CD14-positive monocyte (primary cell): ENCODE measurements at regions not wholly inside any gene's neighbourhood (a gene's known extent, or its start where the extent isn't known, plus 50 kb on each side); places are given as distances from the start of the nearest gene placed in this dataset.

ENCODE experiments used
- DNase-seq, 3 donors: peaks; one replicate each; pipeline ENCODE4 v3.0.0-alpha.2; 2011 to 2022
- H2AFZ ChIP-seq: 2 replicates; pipeline ENCODE4 v1.6.0; 2012; ENCODE audit warnings: mild to moderate bottlenecking, low read depth, low read length, inconsistent platforms; ENCODE audit not compliant: insufficient read depth, poor library complexity, severe bottlenecking
- H3K27ac ChIP-seq, 2 donors: 1 replicate in 1 of 2; 2 replicates in 1 of 2; pipeline ENCODE4 v1.5.1; 2012 to 2013; ENCODE audit warnings: low read length in 2 of 2, control low read depth in 1 of 2, inconsistent platforms in 1 of 2, low read depth in 1 of 2, mild to moderate bottlenecking in 1 of 2
- H3K27me3 ChIP-seq, 2 donors: one replicate each; pipeline versions ENCODE4 v1.6.0 to v1.6.1; 2011 to 2013; ENCODE audit warnings: low read length in 2 of 2; ENCODE audit not compliant: control insufficient read depth in 2 of 2, insufficient read depth in 2 of 2
- H3K36me3 ChIP-seq, 2 donors: replicated peaks in 1 of 2; 1 replicate in 1 of 2; 2 replicates in 1 of 2; pipeline versions ENCODE4 v1.5.1 to v1.6.1; 2012 to 2013; ENCODE audit warnings: low read length in 2 of 2, control low read depth in 1 of 2, inconsistent platforms in 1 of 2, mild to moderate bottlenecking in 1 of 2; ENCODE audit not compliant: insufficient read depth in 2 of 2, control insufficient read depth in 1 of 2
- H3K4me1 ChIP-seq, 2 donors: 1 replicate in 1 of 2; 2 replicates in 1 of 2; pipeline versions ENCODE4 v1.5.1 to v1.6.1; 2012 to 2013; ENCODE audit warnings: low read length in 2 of 2, control low read depth in 1 of 2, inconsistent platforms in 1 of 2, mild to moderate bottlenecking in 1 of 2, moderate library complexity in 1 of 2; ENCODE audit not compliant: insufficient read depth in 2 of 2, control insufficient read depth in 1 of 2
- H3K4me2 ChIP-seq: replicated peaks from 2 replicates; pipeline ENCODE3; 2012; ENCODE audit warnings: low read length, moderate library complexity, mild to moderate bottlenecking; ENCODE audit not compliant: poor library complexity, severe bottlenecking; ENCODE audit errors: extremely low read depth
- H3K4me3 ChIP-seq, 3 experiments: fragments of 200-600 bp in 1 of 3; sonication (generic) in 1 of 3; replicated peaks in 1 of 3; 1 replicate in 2 of 3; 2 replicates in 1 of 3; pipeline ENCODE4 v1.5.1; 2011 to 2013; ENCODE audit warnings: low read length in 3 of 3, mild to moderate bottlenecking in 3 of 3, control low read depth in 2 of 3, low read depth in 2 of 3, inconsistent platforms in 1 of 3, moderate library complexity in 1 of 3
- H3K79me2 ChIP-seq: 2 replicates; pipeline ENCODE4 v1.6.0; 2012; ENCODE audit warnings: mild to moderate bottlenecking, control low read depth, inconsistent platforms, low read length, moderate library complexity; ENCODE audit not compliant: insufficient read depth
- H3K9ac ChIP-seq: 2 replicates; pipeline ENCODE4 v1.6.0; 2017; ENCODE audit warnings: low read length, mild to moderate bottlenecking; ENCODE audit not compliant: insufficient read depth, poor library complexity, severe bottlenecking
- H3K9me3 ChIP-seq, 2 donors: replicated peaks in 1 of 2; 1 replicate in 1 of 2; 2 replicates in 1 of 2; pipeline versions ENCODE4 v1.5.1 to v1.6.1; 2012 to 2013; ENCODE audit warnings: low read length in 2 of 2, control low read depth in 1 of 2; ENCODE audit not compliant: control insufficient read depth in 1 of 2, insufficient read depth in 1 of 2
- H4K20me1 ChIP-seq: 2 replicates; pipeline ENCODE4 v1.6.0; 2012; ENCODE audit warnings: mild to moderate bottlenecking, low read length, control low read depth, moderate library complexity; ENCODE audit not compliant: insufficient read depth
- H3K27ac Mint-ChIP-seq, 7 donors: one replicate each; pipeline ENCODE4 v1.8.0; 2020; ENCODE audit warnings: mild to moderate bottlenecking in 7 of 7, mixed read lengths in 7 of 7, moderate library complexity in 6 of 7, inconsistent platforms in 2 of 7
- H3K27me3 Mint-ChIP-seq, 3 donors: one replicate each; pipeline ENCODE4 v1.8.0; 2021 to 2022; ENCODE audit warnings: low read depth in 3 of 3, mild to moderate bottlenecking in 3 of 3, mixed read lengths in 3 of 3, moderate library complexity in 3 of 3, inconsistent platforms in 1 of 3
- H3K36me3 Mint-ChIP-seq, 2 donors: one replicate each; pipeline ENCODE4 v1.8.0; 2020; ENCODE audit warnings: mixed read lengths in 2 of 2, inconsistent platforms in 1 of 2, mild to moderate bottlenecking in 1 of 2
- H3K4me1 Mint-ChIP-seq: one replicate; pipeline ENCODE4 v1.8.0; 2020; ENCODE audit warnings: mild to moderate bottlenecking, mixed read lengths
- H3K4me3 Mint-ChIP-seq, 2 donors: one replicate each; pipeline ENCODE4 v1.8.0; 2020; ENCODE audit warnings: mild to moderate bottlenecking in 2 of 2, mixed read lengths in 2 of 2, moderate library complexity in 1 of 2
- H3K9me3 Mint-ChIP-seq, 7 donors: one replicate each; pipeline ENCODE4 v1.8.0; 2020 to 2022; ENCODE audit warnings: mixed read lengths in 7 of 7, mild to moderate bottlenecking in 6 of 7, moderate library complexity in 6 of 7, inconsistent platforms in 2 of 7
- WGBS: methylation state at CpG from one replicate; pipeline ENCODE4 v1.1.5; 2013; ENCODE audit warnings: missing lambda C conversion rate; ENCODE audit not compliant: insufficient coverage; 5-methylcytosine and 5-hydroxymethylcytosine counted together
- intact Hi-C, 2 donors: fragments of 100-400 bp; cut with micrococcal nuclease; formaldehyde crosslinking; loops; one replicate each; pipeline versions ENCODE4 v1.15.0 to v1.15.1; 2023
- TF ChIP-seq, protein P1 (sequence below): fragments of 200-600 bp; IDR thresholded peaks from one replicate; pipeline ENCODE4 v1.8.0; 2022; ENCODE audit warnings: antibody characterized with exemption, mild to moderate bottlenecking

DNA sequence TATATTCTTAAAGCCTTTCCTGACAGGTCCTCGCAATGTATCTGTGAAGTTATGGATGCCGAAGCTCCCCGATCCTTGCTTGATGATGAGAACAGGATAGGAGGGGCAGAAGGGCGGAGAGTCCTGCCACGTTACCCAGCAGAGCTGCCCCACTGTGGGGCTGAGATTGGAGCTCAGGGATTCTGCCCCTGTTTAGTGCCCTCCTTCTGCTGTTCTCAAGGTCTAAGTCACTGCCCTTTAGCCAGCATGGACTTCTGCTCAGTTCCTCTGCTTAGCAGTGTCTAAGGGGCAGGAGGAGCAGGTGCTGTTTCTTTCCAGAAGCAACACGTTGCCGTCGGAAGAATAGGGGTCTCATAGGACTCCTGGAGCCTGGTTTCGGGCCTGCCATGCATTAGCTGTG lies 164.2 kb upstream of the B3GAT1 start:
- TF ChIP-seq, protein P1, sequence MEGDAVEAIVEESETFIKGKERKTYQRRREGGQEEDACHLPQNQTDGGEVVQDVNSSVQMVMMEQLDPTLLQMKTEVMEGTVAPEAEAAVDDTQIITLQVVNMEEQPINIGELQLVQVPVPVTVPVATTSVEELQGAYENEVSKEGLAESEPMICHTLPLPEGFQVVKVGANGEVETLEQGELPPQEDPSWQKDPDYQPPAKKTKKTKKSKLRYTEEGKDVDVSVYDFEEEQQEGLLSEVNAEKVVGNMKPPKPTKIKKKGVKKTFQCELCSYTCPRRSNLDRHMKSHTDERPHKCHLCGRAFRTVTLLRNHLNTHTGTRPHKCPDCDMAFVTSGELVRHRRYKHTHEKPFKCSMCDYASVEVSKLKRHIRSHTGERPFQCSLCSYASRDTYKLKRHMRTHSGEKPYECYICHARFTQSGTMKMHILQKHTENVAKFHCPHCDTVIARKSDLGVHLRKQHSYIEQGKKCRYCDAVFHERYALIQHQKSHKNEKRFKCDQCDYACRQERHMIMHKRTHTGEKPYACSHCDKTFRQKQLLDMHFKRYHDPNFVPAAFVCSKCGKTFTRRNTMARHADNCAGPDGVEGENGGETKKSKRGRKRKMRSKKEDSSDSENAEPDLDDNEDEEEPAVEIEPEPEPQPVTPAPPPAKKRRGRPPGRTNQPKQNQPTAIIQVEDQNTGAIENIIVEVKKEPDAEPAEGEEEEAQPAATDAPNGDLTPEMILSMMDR = no peak
- Mint-ChIP-seq H3K27ac (no peak overlapping the region), H3K4me3 (no peak overlapping the region), H3K27me3 (peaks cover 11 to 30% (median 13%) of the 10 kb centered on the region in 3 donors), H3K4me1 (no peaks in the 10 kb centered on the region), H3K36me3 (no peaks in the 10 kb centered on the region), H3K9me3 (peaks cover 0 to under 1% (median 0%) of the 10 kb centered on the region in 7 donors)
- H3K79me2 ChIP-seq = no peaks in the 10 kb centered on the region
- H3K9me3 ChIP-seq = no peaks in the 10 kb centered on the region
- H3K27ac ChIP-seq = no peak overlapping the region
- H3K4me1 ChIP-seq = no peaks in the 10 kb centered on the region
- H2AFZ ChIP-seq = no peak overlapping the region
- no peak overlapping the region for H3K9ac ChIP-seq
- no peak overlapping the region for H3K4me2 ChIP-seq
- H3K4me3 ChIP-seq = no peak overlapping the region
- intact Hi-C loops = no loop called here
- no peak for DNase-seq
- no peaks in the 10 kb centered on the region for H3K36me3 ChIP-seq
- H3K27me3 ChIP-seq = peaks cover 0 to 22% of the 10 kb centered on the region in 2 donors
- no peaks in the 10 kb centered on the region for H4K20me1 ChIP-seq
- WGBS = 74% methylated on average over 9 of the region's 9 CpGs

DNA sequence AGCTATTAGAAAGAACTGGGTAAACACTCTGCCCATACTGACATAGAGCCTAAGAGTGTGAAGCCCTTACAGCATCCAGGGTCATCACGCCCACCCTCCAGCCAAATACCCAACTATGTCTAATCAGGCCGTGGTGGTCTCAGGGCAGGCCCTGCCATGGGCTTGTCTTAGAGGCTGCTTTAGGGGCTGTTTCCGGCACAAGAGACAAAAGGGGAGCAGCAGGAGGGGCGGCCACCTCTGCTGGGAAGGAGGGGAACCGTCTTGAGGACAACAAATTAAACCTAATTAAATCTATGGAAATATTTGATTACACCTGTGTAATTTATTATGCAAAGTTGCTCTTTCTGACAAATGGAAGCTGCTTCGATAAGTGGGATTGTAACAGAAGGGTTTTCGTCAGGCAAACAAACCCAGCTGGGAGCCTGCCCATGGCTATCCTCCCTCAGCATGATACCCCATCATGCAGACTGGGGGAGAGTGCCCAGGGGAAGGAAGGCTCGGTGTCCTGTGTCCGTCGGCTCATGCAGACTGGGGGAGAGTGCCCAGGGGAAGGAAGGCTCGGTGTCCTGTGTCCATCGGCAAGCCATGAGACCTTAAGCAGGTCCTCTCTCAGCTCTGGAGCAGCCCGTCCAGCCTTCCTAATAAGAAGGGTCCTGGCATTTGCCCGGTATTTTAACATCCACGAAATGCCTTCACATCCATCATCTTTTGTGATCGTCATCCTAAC lies 163.6 kb upstream of the B3GAT1 start:
- Histone ChIP-seq H3K79me2 (no peaks in the 10 kb centered on the region), H3K4me1 (no peaks in the 10 kb centered on the region), H2AFZ (no peak overlapping the region), H3K27me3 (peaks cover 0 to 15% of the 10 kb centered on the region in 2 donors), H4K20me1 (no peaks in the 10 kb centered on the region), H3K4me2 (no peak overlapping the region), H3K27ac (no peak overlapping the region), H3K9me3 (no peaks in the 10 kb centered on the region), H3K4me3 (no peak overlapping the region), H3K36me3 (no peaks in the 10 kb centered on the region), H3K9ac (no peak overlapping the region)
- Mint-ChIP-seq H3K9me3 (no peaks in the 10 kb centered on the region), H3K4me1 (no peaks in the 10 kb centered on the region), H3K36me3 (no peaks in the 10 kb centered on the region), H3K4me3 (no peak overlapping the region), H3K27me3 (peaks cover 5 to 28% (median 9%) of the 10 kb centered on the region in 3 donors), H3K27ac (no peak overlapping the region)
- TF ChIP-seq, protein P1 = no peak
- intact Hi-C loops = no loop called here
- WGBS = 85% methylated on average over 5 of the region's 16 CpGs
- no peak for DNase-seq
